PC-9 (cell line): ENCODE measurements at regions not wholly inside any gene's neighbourhood (a gene's known extent, or its start where the extent isn't known, plus 50 kb on each side); places are given as distances from the start of the nearest gene placed in this dataset.

Source experiments
- BruUV-seq: library from RNA; stranded (reverse); fragments of 400-500 nt; replicated peaks from 2 replicates; lab custom pipeline; 2021; lab: Mats Ljungman, UMichigan
- CTCF ChIA-PET: fragments of 300-600 bp; sonication (Branson Sonifier 250); formaldehyde crosslinking; loops from one replicate; lab custom pipeline; 2022; ENCODE audit warnings: antibody characterized with exemption; lab: Charles Lee
- POLR2A ChIA-PET: fragments of 300-600 bp; sonication (Branson Sonifier 250); formaldehyde crosslinking; loops from one replicate; lab custom pipeline; 2022; ENCODE audit warnings: antibody characterized with exemption; ENCODE audit not compliant: unreplicated experiment; lab: Charles Lee
- DNase-seq, 2 experiments: peaks; one replicate each; pipeline versions ENCODE4 v3.0.0 to v3.0.0-alpha.2; 2015 to 2022; ENCODE audit warnings: mixed read lengths in 1 of 2
- H2AFZ ChIP-seq: fragments of 200-600 bp; sonication (generic); 2 replicates; pipeline ENCODE4 v1.8.1; 2017; ENCODE audit warnings: antibody characterized with exemption
- H3F3A ChIP-seq: fragments of 200-600 bp; sonication (generic); 2 replicates; pipeline ENCODE4 v1.8.1; 2017; ENCODE audit warnings: antibody characterized with exemption, mild to moderate bottlenecking, low read depth; ENCODE audit not compliant: insufficient read depth
- H3K27ac ChIP-seq: fragments of 200-600 bp; sonication (generic); 2 replicates; pipeline ENCODE4 v1.6.1; 2016; ENCODE audit warnings: mixed run types
- H3K27me3 ChIP-seq: fragments of 200-600 bp; sonication (generic); 2 replicates; pipeline ENCODE4 v1.6.1; 2016; ENCODE audit warnings: low read depth, mixed run types; ENCODE audit not compliant: insufficient read depth
- H3K36me3 ChIP-seq: fragments of 200-600 bp; sonication (generic); 2 replicates; pipeline ENCODE4 v1.6.1; 2016; ENCODE audit warnings: low read depth, mixed run types
- H3K4me1 ChIP-seq: fragments of 200-600 bp; sonication (generic); replicated peaks from 2 replicates; pipeline ENCODE4 v1.6.1; 2016; ENCODE audit warnings: mixed run types; ENCODE audit not compliant: insufficient read depth
- H3K4me2 ChIP-seq: fragments of 200-600 bp; sonication (generic); 2 replicates; pipeline ENCODE4 v1.6.1; 2017; ENCODE audit warnings: mixed run types
- H3K4me3 ChIP-seq: fragments of 200-600 bp; sonication (generic); 2 replicates; pipeline ENCODE4 v1.6.1; 2016; ENCODE audit warnings: mixed run types
- H3K79me2 ChIP-seq: fragments of 200-600 bp; sonication (generic); 2 replicates; pipeline ENCODE4 v1.6.1; 2017; ENCODE audit warnings: low read depth, mixed run types
- H3K9me2 ChIP-seq: fragments of 200-600 bp; sonication (generic); 2 replicates; pipeline ENCODE4 v1.8.1; 2017; ENCODE audit warnings: mild to moderate bottlenecking; ENCODE audit not compliant: insufficient read depth
- H3K9me3 ChIP-seq: fragments of 200-600 bp; sonication (generic); 2 replicates; pipeline ENCODE4 v1.8.1; 2016; ENCODE audit warnings: low read depth; ENCODE audit not compliant: insufficient read depth
- H4K20me1 ChIP-seq: fragments of 200-600 bp; sonication (generic); 2 replicates; pipeline ENCODE4 v1.8.1; 2017; ENCODE audit not compliant: insufficient read depth
- EZH2 ChIP-seq: fragments of 200-600 bp; sonication (generic); IDR thresholded peaks from 2 replicates; pipeline ENCODE4 v1.8.0; 2017; ENCODE audit warnings: antibody characterized with exemption, low read depth
- intact Hi-C: fragments of 100-400 bp; cut with micrococcal nuclease; formaldehyde crosslinking; loops from one replicate; pipeline ENCODE4 v1.10.0; 2022; ENCODE audit not compliant: unreplicated experiment
- TF ChIP-seq, protein P1 (sequence below): fragments of 200-600 bp; sonication (generic); conservative IDR thresholded peaks from 2 replicates; pipeline ENCODE4 v1.6.1; 2017; ENCODE audit warnings: mixed run types, antibody characterized with exemption, mild to moderate bottlenecking, moderate library complexity

DNA sequence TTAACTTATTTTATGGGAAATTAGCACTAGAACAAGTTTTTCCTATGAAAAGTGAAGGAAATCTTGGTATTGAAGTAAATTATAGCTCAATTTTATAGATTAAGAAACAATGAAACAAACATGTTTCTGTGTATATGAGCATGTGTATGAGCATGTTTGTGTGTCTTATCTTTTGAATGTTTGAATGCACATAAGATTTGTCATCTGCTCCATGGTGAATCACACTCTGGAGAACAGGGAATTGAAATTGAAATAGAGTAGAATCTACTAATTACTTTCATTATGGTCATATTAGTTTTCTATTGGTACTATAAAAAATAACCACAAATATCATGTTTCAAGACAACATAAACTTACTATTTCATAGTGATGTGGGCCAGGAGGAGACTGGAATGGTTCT lies 646.6 kb downstream of the OTOL1 start:
- Histone ChIP-seq H4K20me1 (no peaks in the 10 kb centered on the region), H3K9me2 (no peaks in the 10 kb centered on the region), H3K27ac (no peak overlapping the region), H3K4me2 (no peak overlapping the region), H2AFZ (no peak overlapping the region), H3F3A (no peaks in the 10 kb centered on the region; the same call in 1 of the 2 replicates), H3K9me3 (no peaks in the 10 kb centered on the region), H3K4me1 (no peaks in the 10 kb centered on the region), H3K4me3 (no peak overlapping the region), H3K27me3 (no peaks in the 10 kb centered on the region), H3K36me3 (no peaks in the 10 kb centered on the region), H3K79me2 (no peaks in the 10 kb centered on the region)
- POLR2A ChIA-PET, result no interaction called here
- intact Hi-C loops, result no loop called here
- DNase-seq, result no peak
- CTCF ChIA-PET, result no interaction called here
- BruUV-seq, result no TSS peak
- TF ChIP-seq EZH2, result no peak
- TF ChIP-seq, protein P1, sequence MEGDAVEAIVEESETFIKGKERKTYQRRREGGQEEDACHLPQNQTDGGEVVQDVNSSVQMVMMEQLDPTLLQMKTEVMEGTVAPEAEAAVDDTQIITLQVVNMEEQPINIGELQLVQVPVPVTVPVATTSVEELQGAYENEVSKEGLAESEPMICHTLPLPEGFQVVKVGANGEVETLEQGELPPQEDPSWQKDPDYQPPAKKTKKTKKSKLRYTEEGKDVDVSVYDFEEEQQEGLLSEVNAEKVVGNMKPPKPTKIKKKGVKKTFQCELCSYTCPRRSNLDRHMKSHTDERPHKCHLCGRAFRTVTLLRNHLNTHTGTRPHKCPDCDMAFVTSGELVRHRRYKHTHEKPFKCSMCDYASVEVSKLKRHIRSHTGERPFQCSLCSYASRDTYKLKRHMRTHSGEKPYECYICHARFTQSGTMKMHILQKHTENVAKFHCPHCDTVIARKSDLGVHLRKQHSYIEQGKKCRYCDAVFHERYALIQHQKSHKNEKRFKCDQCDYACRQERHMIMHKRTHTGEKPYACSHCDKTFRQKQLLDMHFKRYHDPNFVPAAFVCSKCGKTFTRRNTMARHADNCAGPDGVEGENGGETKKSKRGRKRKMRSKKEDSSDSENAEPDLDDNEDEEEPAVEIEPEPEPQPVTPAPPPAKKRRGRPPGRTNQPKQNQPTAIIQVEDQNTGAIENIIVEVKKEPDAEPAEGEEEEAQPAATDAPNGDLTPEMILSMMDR, result no peak

DNA sequence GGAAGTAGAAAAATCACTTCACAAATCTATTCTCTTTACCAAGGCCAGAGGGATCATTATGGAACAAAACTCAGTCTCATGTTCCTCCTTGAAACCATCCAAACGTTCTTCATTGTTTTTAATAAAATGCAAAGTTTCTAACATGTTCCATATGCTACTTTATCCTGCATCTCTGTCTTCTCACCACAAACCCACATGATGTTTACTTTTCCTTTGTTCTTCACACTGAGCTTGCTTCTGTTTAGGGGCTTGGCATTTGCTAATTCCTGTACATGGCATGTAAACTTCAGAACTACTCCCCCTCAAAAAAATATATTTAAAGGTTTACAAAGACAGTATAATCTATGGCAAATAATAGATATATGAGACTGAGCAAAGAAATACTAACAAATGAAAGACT lies 651.4 kb downstream of the OTOL1 start:
- Histone ChIP-seq H2AFZ (no peak overlapping the region), H4K20me1 (no peaks in the 10 kb centered on the region), H3K27ac (no peak overlapping the region), H3K4me3 (no peak overlapping the region), H3K9me3 (no peaks in the 10 kb centered on the region), H3K9me2 (no peaks in the 10 kb centered on the region), H3F3A (no peaks in the 10 kb centered on the region), H3K36me3 (no peaks in the 10 kb centered on the region), H3K27me3 (no peaks in the 10 kb centered on the region), H3K4me1 (no peaks in the 10 kb centered on the region), H3K4me2 (no peak overlapping the region), H3K79me2 (no peaks in the 10 kb centered on the region)
- DNase-seq, result no peak
- no peak for TF ChIP-seq EZH2
- TF ChIP-seq, protein P1, result no peak
- ChIA-PET CTCF (no interaction called here), POLR2A (no interaction called here)
- BruUV-seq, result no TSS peak
- intact Hi-C loops, result no loop called here

DNA sequence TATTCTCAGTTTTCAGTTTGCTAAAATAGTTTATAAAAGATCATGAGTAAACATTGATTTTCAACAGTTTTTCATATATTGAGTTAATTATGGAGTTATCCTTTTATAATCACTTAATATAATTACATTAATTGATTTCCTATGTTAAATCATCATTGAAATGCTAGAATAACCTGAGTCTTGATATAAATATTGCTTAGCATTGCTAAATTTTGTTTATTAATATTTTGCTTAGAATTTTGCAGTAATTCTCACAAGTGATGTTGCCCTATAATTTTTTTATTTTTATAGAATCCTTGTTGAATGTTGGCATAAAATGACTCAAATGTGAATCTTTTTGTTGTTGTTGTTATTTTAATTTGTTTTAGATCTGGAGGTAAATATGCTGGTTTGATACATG lies 654.2 kb downstream of the OTOL1 start:
- H2AFZ ChIP-seq, result no peak overlapping the region
- ChIA-PET POLR2A (no interaction called here), CTCF (no interaction called here)
- DNase-seq, result no peak
- no peaks in the 10 kb centered on the region for H3K79me2 ChIP-seq
- H3F3A ChIP-seq, result no peaks in the 10 kb centered on the region
- H3K36me3 ChIP-seq, result no peaks in the 10 kb centered on the region
- H3K4me3 ChIP-seq, result no peak overlapping the region
- intact Hi-C loops, result no loop called here
- H3K4me2 ChIP-seq, result no peak overlapping the region
- H3K9me2 ChIP-seq, result no peaks in the 10 kb centered on the region
- H3K27ac ChIP-seq, result no peak overlapping the region
- no peaks in the 10 kb centered on the region for H3K27me3 ChIP-seq
- H3K4me1 ChIP-seq, result no peaks in the 10 kb centered on the region
- TF ChIP-seq, protein P1, result no peak
- no peak for TF ChIP-seq EZH2
- H4K20me1 ChIP-seq, result no peaks in the 10 kb centered on the region
- BruUV-seq, result no TSS peak
- no peaks in the 10 kb centered on the region for H3K9me3 ChIP-seq
